Keratinocyte (primary cell): ENCODE measurements at regions not wholly inside any gene's neighbourhood (a gene's known extent, or its start where the extent isn't known, plus 50 kb on each side); places are given as distances from the start of the nearest gene placed in this dataset.

ENCODE experiments used
- DNase-seq: peaks from one replicate; pipeline ENCODE4 v3.0.0-alpha.2; 2011; ENCODE audit warnings: low read depth, missing footprints, low spot score
- FAIRE-seq: peaks from 2 replicates; lab custom pipeline; 2011; peaks lifted over from hg19 to GRCh38; lab: Jason Lieb, UNC
- H2AFZ ChIP-seq: 2 replicates; pipeline ENCODE4 v1.6.0; 2012; ENCODE audit warnings: low read length, control low read depth, inconsistent platforms; ENCODE audit not compliant: control insufficient read depth
- H3K27ac ChIP-seq: 2 replicates; pipeline ENCODE4 v1.5.1; 2011; ENCODE audit warnings: low read length; ENCODE audit not compliant: control insufficient read depth, insufficient read depth
- H3K27me3 ChIP-seq: 3 replicates; pipeline ENCODE4 v1.6.0; 2011; ENCODE audit warnings: low read length; ENCODE audit not compliant: control insufficient read depth, insufficient read depth; ENCODE audit errors: extremely low read depth
- H3K36me3 ChIP-seq, 2 experiments: 2 replicates in 1 of 2; 3 replicates in 1 of 2; pipeline ENCODE4 v1.5.1; 2011; ENCODE audit warnings: low read length in 2 of 2, mild to moderate bottlenecking in 1 of 2; ENCODE audit not compliant: control insufficient read depth in 2 of 2, insufficient read depth in 2 of 2; ENCODE audit errors: extremely low read depth in 1 of 2
- H3K4me1 ChIP-seq: 3 replicates; pipeline ENCODE4 v1.5.1; 2011; ENCODE audit warnings: low read length; ENCODE audit not compliant: control insufficient read depth, insufficient read depth; ENCODE audit errors: extremely low read depth
- H3K4me2 ChIP-seq: 3 replicates; pipeline ENCODE4 v1.6.0; 2011; ENCODE audit warnings: low read depth, low read length; ENCODE audit not compliant: control insufficient read depth, insufficient read depth; ENCODE audit errors: extremely low read depth
- H3K4me3 ChIP-seq, 3 experiments: fragments of 200-600 bp in 1 of 3; sonication (generic) in 1 of 3; 2 replicates in 2 of 3; 3 replicates in 1 of 3; pipeline ENCODE4 v1.5.1; 2011 to 2016; ENCODE audit warnings: low read length in 3 of 3, mild to moderate bottlenecking in 3 of 3, control low read depth in 2 of 3, inconsistent platforms in 1 of 3, low read depth in 1 of 3, mixed read lengths in 1 of 3, mixed run types in 1 of 3, moderate library complexity in 1 of 3; ENCODE audit not compliant: control insufficient read depth in 2 of 3, insufficient read depth in 2 of 3; ENCODE audit errors: extremely low read depth in 1 of 3
- H3K79me2 ChIP-seq: 2 replicates; pipeline ENCODE4 v1.6.0; 2012; ENCODE audit warnings: low read length; ENCODE audit not compliant: control insufficient read depth, insufficient read depth
- H3K9ac ChIP-seq: 3 replicates; pipeline ENCODE4 v1.6.0; 2011; ENCODE audit warnings: low read length; ENCODE audit not compliant: control insufficient read depth, insufficient read depth; ENCODE audit errors: extremely low read depth
- H3K9me1 ChIP-seq: 3 replicates; pipeline ENCODE4 v1.6.0; 2011; ENCODE audit warnings: low read length; ENCODE audit not compliant: control insufficient read depth, insufficient read depth; ENCODE audit errors: extremely low read depth
- H3K9me3 ChIP-seq: 2 replicates; pipeline ENCODE4 v1.5.1; 2012; ENCODE audit warnings: low read depth, low read length; ENCODE audit not compliant: control insufficient read depth
- H4K20me1 ChIP-seq: 3 replicates; pipeline ENCODE4 v1.6.0; 2011; ENCODE audit warnings: low read length; ENCODE audit not compliant: control insufficient read depth, insufficient read depth; ENCODE audit errors: extremely low read depth
- EZH2 ChIP-seq: IDR thresholded peaks from one replicate; pipeline ENCODE4 v1.6.1; 2012; ENCODE audit warnings: inconsistent platforms, mild to moderate bottlenecking, low read length, moderate library complexity
- dilution Hi-C: fragments of 300-500 bp; cut with MboI; formaldehyde crosslinking; loops from one replicate; pipeline ENCODE4 v1.7.0; 2020; ENCODE audit warnings: low sequenced_read_pairs; ENCODE audit not compliant: extremely low pct_ligation_motif_present
- TF ChIP-seq, protein P1 (sequence below), 3 experiments: IDR thresholded peaks in 1 of 3; conservative IDR thresholded peaks in 1 of 3; optimal IDR thresholded peaks in 1 of 3; 2 replicates in 2 of 3; 3 replicates in 1 of 3; pipeline versions ENCODE3 to v1.5.1; 2011; ENCODE audit warnings: low read length in 3 of 3, mild to moderate bottlenecking in 3 of 3, moderate library complexity in 2 of 3, control low read depth in 1 of 3, inconsistent platforms in 1 of 3; ENCODE audit not compliant: insufficient read depth in 2 of 3; ENCODE audit errors: extremely low read depth in 1 of 3

DNA sequence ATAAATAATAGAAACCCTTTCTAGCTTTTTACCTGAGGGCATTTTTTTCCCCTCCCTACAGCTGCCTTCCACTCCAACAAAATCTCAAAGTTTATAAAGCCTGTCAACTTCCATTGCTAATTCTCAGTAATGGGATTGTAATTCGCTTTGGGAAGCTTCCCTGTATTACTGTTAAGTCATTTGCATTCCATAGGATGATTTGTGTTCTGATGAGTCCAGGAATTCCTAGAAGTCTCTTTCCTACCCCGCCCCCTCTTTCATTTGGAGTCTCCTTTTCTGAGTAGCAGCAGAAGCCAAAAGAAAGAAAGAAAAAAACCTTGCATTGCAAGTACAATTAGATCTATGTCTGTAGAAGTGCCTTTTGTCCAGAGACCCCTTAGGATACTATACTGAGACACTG is 1033.3 kb downstream of the IGSF11 start:
- H3K9me3 ChIP-seq: no peaks in the 10 kb centered on the region
- dilution Hi-C loops: no loop called here
- DNase-seq: no peak
- no peak overlapping the region for H3K27ac ChIP-seq
- no peaks in the 10 kb centered on the region for H4K20me1 ChIP-seq
- H3K27me3 ChIP-seq: peaks cover 10% of the 10 kb centered on the region
- H3K36me3 ChIP-seq: no peaks in the 10 kb centered on the region
- H3K4me3 ChIP-seq: no peak overlapping the region
- no peak overlapping the region for H3K4me2 ChIP-seq
- H2AFZ ChIP-seq: no peak overlapping the region
- no peak for TF ChIP-seq EZH2
- TF ChIP-seq, protein P1, sequence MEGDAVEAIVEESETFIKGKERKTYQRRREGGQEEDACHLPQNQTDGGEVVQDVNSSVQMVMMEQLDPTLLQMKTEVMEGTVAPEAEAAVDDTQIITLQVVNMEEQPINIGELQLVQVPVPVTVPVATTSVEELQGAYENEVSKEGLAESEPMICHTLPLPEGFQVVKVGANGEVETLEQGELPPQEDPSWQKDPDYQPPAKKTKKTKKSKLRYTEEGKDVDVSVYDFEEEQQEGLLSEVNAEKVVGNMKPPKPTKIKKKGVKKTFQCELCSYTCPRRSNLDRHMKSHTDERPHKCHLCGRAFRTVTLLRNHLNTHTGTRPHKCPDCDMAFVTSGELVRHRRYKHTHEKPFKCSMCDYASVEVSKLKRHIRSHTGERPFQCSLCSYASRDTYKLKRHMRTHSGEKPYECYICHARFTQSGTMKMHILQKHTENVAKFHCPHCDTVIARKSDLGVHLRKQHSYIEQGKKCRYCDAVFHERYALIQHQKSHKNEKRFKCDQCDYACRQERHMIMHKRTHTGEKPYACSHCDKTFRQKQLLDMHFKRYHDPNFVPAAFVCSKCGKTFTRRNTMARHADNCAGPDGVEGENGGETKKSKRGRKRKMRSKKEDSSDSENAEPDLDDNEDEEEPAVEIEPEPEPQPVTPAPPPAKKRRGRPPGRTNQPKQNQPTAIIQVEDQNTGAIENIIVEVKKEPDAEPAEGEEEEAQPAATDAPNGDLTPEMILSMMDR (optimal IDR thresholded peaks at IDR 0.05 in 1 of 3, IDR thresholded peaks at IDR 0.05 in 1 of 3, conservative IDR thresholded peaks at IDR 0.05 in 1 of 3; ENCODE audit: extremely low read depth in 1 of 3, insufficient read depth in 2 of 3, low read length in 3 of 3): no peak
- H3K9ac ChIP-seq: no peak overlapping the region
- peaks cover 7% of the 10 kb centered on the region for H3K4me1 ChIP-seq
- H3K9me1 ChIP-seq: no peaks in the 10 kb centered on the region
- no peaks in the 10 kb centered on the region for H3K79me2 ChIP-seq
- FAIRE-seq: no peak

DNA sequence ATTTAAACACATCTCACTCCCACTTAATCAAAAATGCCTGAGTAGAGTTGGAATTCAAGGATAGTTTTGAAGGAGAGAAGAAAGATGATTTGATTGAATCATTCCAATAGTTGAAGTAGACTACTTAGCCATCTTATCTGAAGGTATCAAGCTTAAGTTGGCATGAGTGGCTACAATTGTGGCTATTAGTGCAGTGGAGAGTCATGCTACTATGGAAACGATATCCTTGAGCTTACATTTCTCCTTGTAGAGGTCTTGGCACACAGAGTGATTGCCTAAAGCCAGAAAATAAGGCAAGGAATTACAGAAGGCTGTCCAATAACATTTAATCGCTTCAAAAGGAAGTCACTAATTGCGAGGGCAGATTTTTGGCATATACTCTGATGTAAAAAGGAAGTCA is 1022.7 kb downstream of the IGSF11 start:
- no peaks in the 10 kb centered on the region for H3K79me2 ChIP-seq
- no peaks in the 10 kb centered on the region for H3K9me3 ChIP-seq
- H3K27ac ChIP-seq: no peak overlapping the region
- H3K9ac ChIP-seq: no peak overlapping the region
- H3K4me1 ChIP-seq: no peaks in the 10 kb centered on the region
- H2AFZ ChIP-seq: no peak overlapping the region
- no peaks in the 10 kb centered on the region for H3K27me3 ChIP-seq
- FAIRE-seq (no peak), DNase-seq (no peak)
- no peaks in the 10 kb centered on the region for H3K9me1 ChIP-seq
- H3K36me3 ChIP-seq: no peaks in the 10 kb centered on the region
- H3K4me2 ChIP-seq: no peak overlapping the region
- dilution Hi-C loops: no loop called here
- H3K4me3 ChIP-seq: no peak overlapping the region
- no peaks in the 10 kb centered on the region for H4K20me1 ChIP-seq
- TF ChIP-seq, protein P1 (optimal IDR thresholded peaks at IDR 0.05 in 1 of 3, IDR thresholded peaks at IDR 0.05 in 1 of 3, conservative IDR thresholded peaks at IDR 0.05 in 1 of 3; ENCODE audit: extremely low read depth in 1 of 3, insufficient read depth in 2 of 3, low read length in 3 of 3): no peak
- no peak for TF ChIP-seq EZH2
